HG02759 (cell line): ENCODE measurements at regions not wholly inside any gene's neighbourhood (a gene's known extent, or its start where the extent isn't known, plus 50 kb on each side); places are given as distances from the start of the nearest gene placed in this dataset.

Experiments
- ATAC-seq: cut with Tn5 transposase; IDR thresholded peaks from one replicate; pipeline ENCODE4 v1.9.1; 2021; ENCODE audit warnings: mild to moderate bottlenecking, moderate library complexity; ENCODE audit not compliant: unreplicated experiment

DNA sequence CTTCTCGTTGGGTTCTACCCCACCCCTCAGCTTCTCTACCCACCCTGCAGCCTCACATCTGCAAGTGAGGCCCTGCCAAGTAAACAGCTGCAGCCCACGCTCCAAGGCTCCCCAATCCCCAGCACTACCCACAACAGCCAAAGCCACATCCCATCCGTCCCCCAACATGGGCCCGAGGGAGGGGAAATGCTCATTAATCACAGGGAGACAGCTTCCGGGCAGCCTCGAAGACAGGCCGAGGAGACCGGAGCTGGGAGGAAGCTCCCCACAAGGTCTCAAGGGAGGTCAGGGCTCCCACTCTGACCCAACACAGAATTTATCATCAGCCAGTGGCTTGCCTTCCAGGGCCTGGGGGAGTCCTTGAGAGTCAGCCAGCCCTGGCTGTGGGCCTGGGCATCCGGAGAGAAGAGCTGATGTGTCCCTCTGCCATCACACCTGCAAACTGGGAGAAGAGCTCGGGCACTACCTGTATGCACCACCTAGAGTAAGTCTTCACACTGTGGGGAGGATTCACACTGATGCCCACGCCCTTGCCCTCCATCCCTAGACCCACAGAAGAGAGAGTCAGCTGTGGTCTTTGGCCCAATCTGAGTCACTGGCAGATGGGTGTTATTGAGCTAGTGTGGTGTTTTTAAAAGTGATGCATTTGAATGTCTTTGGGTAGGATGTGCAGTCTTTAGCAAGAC, 115.5 kb upstream of the ZMIZ1 start:
- ATAC-seq, result peak; percentile 60

DNA sequence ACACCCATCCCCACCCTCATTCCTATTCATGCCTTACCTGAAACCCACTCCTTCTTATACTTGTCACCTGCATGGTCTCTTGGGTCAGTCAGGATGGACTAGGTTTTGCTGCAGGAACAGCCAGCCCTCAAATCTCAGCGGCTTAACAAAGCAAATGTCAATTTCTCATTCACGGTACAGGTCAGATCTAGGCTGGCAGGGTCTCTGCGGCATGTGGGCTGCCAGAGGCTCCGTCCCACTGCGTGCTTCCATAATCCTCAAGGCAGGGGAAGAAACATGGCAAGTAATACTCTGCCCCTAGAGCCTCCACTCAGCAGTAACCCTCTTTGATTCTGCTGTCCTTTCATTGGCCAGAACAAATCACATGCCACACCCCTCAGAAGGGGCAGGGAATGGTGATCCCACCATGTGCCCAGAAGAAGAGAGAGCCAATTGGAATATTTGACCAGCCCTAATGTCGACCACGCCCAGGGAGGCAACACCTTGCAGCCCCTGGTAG, 114.9 kb upstream of the ZMIZ1 start:
- no peak for ATAC-seq

DNA sequence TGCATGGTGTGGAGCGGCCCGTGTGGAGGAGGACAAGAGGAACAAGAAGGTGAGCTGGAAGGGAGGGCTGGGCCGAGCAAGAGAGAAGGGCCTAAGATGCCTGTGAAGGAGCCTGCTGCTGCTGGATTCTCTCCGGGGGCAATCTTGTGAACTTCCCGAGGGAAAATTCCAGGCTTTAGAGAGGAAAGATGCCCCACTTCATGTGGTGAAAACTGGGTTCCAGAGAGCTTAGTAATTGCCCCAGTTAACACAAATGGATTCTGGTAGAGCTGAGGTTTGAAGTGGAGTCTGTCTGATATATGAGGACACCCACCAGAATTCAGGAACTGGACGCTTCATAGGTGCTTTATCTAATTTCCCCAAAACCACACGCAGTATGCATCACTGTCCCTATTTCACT, 114.1 kb upstream of the ZMIZ1 start:
- ATAC-seq, result no peak

DNA sequence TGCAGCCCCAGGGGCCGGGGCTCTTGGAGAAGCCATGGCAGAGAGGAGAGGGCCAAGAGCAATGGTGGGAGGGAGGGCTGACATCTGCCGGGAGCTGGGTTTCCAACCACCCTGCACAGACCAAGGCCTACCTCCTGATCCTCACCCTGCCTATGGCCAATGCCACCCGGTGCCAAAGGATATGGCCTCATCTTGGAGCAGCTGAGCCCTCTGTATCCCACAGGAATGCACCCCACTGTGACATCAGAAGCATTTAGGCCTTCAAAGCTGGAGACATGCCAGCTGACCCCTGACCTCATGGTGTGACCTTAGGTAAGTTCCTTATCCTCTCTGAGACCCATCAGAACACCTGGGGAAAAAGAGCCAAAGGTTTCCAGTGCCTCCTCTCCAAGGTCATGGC, 113.6 kb upstream of the ZMIZ1 start:
- no peak for ATAC-seq

DNA sequence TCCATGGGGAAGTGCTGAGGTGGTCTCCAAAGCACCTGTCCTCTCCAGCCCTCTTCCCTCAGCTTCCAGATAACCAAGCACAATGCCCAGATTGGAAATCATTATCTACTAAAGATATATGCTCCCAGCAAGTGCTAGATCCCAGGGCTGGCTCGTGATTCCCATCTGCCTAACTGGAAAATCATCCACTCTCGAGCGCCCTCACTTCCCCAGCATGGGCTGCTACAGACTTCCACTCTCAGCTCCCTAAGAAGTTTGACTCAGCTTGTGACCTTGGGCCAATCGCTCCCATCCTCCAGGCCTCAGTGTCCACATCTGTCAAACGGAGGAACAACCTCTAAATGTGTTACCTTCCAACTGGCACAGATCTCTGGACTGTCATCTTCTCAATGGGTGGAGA, 112.4 kb upstream of the ZMIZ1 start:
- no peak for ATAC-seq

DNA sequence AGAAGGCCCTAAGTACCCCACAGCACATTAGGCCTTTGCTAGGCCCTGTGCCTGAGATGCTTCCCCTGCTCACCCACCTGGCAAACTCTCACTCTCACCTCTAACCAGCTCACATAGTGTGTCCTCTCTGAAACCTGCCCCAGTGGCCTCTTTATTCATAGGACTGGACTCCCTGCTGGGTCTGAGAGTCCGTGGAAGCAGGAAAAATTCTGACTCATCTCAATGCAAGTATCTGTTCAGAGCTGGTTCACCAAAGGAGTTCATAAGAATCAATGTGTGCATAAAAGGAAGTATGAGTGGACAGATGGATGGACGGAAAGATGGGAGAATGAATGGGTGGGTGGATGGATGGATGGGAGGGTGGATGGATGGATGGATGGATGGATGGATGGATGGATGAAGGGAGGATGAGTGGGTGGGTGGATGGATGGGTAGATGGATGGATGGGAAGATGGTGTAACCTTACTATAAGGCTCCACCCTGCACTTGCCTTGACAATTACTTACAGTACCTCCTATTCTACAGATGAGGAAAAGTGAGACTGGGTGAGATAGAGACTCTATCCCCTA, 111.2 kb upstream of the ZMIZ1 start:
- ATAC-seq, result no peak

DNA sequence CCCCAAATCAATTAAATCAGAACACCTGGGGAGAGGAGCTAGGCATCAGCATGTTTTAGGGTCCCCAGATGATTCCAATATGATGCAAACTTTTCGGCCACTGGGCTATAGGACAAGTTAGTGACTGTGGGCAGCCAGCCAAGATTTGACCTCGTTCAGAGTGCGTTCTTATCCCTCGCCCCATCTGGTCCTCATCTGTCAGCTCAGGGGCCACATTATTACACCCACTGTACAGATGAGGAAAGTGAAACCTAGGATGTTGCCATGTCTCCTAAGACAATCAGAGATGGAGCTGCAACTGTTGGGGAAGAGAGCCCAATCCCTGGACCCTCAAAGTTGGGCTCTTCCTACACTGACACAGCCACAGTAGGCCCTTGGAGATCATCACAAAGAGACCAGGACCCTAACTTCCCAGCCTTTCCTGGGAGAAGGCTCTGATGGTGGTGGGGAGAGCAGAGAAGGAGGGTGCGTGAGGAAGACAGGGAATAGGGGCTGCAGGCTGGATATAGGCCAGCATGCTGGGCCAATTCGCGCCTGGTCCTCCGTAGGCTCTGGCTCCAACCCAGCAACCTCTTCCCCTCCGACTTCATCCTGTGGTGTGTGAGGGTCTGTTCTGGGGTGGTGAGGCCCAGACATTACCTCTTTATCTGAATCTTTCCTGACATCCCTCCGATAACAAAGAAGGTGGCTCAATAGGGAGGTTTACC, 109.4 kb upstream of the ZMIZ1 start:
- ATAC-seq, result no peak

DNA sequence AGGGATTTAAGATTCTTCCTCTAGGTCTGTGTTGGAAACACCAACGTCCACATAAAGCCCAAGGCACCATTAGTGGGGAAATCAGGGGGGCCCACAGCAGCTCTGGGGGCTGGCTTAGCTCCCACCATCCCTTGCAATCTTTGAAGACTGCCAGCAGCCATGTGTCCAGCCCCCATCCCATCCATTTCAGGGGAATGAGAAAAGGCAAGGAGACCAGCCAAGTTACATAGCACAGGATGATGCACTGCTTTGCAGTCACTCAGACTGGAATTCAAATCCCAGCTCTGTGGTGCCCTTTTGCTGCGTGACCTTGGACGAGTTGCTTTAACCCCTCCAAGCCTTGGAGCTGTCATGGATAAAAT, 108.9 kb upstream of the ZMIZ1 start:
- ATAC-seq, result no peak

DNA sequence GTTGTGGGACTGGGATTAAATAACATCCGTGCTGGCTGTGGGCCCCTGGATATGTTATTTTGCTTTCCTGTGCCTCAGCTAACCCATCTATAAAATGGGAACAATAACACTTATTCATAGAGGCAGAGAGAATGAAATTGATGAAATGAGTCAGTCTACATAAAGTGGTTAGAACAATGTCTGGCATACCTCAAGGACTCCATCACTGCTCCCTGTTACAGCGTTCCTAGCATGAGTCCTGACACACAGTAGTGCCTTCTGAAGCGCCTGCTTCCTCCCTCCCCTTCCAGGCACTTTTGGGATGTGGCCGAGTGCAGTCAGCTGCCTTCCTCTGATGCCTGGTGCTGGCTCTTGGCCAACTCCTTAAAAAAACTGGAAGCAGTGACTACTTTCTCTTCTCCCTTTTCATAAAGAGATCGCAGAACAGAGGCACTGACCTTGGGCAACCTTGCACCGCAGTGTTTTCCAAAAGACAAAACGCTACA, 108.4 kb upstream of the ZMIZ1 start:
- ATAC-seq, result no peak

DNA sequence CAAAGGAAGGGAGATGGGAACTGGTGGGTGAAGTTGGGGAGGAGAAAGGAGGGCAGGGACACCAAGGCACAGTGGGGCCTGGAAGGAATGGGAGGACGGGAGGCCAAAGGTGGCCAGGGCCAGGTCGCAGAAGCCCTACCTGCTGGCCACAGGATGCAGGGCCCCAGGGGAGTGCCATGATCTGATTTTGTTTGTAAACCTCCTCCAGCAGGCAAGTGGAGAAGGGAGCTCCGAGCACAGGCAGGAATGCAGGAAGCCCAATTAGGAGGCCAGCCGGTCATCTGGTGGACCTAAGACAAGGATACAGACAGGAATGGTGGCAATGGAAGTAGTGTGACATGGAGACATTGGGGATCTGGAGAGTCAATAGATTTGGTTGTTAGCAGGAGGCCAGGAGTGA, 107.0 kb upstream of the ZMIZ1 start:
- no peak for ATAC-seq

DNA sequence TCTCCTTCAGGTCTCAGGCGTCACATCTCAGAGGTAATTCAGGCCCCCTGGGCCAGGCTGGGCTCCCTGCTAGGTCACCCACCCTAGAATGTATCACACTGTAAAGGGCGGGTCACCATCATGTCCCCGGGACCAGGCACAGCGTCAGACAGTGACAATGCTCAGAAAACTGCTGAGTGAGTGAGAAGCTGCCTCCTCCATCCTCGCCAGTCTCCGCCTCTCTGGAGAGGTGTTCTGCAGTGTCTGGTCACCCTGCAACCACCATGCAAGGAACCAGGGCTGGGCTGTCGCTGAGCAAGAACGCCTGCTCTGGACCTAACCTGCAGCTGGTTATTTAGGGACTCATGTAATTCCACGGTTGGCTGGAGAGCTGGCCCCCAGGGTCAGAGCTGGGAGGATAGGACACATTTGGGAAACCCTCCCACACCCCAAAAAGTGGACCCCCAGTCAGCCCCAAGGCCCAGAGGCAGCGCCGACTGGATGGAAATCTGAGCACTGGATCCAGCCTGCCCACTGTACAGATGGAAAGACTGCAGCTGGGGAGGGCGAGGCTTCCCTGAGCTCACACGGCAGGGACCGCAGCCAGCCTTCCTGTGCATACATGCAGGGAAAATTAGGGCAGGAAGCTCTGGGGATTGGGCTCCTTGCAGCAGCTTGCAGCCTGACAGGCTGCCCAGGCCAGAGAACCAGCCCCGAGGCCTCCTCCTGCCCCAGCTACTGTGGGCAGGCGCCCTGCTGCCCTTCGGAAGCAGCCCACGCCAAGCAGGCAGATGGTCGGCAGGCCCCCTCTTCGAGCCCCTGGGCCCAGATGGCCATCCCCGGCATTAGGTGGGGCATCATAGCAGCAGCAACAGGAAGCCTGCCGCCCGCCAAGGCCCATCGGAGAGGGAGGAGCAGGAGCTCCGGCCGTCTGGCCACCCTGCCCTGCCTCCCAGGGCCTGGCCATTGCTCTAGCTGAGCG, 105.4 kb upstream of the ZMIZ1 start:
- no peak for ATAC-seq

DNA sequence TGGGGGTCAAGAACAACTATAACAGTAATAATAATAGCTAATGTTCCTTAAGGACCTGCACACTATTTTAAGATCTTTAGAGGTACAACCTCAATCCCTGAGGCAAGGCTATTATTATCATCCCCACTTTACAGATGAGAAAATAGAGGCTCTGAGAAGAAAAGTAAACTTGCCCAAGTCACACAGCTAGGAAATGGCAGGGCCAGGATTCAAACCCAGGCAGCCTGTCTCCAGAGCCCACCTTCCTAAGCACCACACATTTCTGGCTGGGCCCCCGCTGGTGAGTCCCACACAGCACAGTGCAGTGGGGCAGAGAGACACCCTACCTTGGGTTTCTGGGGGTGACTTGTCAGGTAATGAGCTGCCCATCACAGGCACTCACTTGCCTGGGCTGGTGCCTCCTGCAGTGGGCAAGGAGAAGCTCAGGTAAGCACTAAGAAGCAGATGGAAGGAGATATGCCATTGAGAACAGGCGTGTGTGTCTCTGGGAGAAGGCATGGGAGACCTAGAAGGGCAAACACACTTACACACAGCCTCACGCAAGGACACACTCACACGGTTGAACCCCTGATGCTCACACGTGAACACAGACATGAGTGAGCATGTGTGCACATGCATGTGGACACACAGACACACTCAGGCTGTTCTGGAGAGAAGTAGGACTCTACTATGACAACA, 104.4 kb upstream of the ZMIZ1 start:
- ATAC-seq, result no peak

DNA sequence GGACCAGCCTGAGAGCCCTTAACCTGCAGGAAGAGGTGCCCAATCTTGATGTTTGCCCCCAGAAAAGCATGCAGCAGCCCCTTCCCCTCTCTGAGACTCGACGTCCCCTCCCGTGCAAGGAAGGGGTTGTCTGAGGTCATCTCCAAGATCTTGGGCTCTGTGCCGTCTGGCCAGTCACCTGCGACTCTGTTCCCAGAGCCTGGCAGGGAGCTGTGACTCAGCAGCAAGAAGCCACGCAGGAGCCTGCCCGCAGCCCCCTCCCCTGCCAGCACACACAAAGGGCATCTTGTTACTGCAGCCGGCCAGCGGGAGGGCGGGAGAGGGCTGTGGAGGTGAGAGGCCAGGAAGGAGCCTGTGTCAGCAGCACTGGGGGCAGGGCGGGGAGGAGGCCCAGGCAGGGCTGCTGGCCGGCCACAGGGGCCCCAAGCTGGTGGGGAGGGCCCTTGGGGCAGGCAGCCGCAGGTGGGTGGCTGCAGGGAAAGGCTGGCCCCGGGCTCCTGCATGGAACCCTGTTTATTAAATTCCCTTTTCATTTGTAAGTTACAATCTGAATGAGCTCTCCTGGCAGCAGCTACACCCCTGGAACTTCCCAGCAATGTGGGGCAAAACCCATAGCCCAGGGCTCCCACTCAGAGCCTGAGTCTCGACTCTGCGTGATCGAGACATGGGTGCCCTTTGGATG, 103.7 kb upstream of the ZMIZ1 start:
- no peak for ATAC-seq

DNA sequence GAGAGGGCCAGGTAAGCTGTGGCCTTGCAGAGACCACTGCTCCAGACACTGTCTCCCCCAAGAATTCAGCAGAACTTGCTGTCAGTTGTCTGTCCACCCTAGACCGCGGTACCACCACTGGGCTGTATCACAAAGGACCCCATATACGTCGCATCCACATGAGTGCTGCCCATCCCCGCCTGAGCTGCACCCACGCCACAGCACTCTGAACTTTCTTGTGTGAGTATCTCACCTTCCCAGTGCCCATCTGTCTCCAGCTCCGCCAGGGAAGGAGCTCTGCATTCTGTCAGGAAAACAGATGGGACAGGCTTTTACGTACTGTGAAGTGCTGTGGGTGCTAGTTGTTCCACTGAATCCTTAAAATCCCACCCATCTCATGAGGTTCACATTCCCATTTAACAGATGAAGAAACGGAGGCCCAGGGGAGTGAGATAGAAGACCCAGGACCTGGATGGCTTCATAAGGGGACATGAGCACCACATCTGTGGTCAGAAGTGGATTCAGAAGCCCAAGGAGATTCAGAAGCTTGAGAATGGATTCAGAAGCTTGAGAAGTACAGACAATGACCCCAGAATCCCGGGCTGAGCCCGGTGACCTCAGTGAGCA, 102.5 kb upstream of the ZMIZ1 start:
- ATAC-seq, result no peak

DNA sequence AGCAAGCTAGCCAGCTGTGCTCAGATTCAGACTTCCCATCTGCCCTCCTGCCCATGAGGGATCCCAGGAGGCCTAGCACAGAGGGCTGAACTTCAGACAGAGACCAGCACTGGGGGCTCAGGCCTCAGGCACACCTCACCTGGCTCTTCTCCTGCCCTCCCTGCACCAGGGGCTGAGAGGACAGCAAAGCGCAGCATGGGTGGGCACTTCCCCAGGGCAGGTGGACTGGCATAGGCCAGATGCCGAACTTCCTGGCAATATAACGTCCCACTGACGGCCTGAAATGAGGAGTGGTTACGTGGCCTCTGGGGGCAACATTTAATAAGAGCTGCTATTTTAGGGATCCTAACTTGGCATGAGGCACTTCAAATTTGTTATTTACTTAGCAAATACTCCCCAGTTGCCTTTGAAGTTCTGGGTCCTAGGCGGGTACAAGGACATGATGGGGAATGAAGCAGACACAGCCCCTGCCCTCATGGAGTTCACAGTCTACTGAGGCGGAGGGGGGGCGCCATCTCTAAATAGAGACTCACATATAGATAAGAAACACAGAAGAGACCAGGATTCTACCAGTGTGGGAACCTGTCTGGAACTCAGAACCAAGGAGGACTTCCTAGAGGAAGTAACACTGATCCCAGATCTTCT, 101.8 kb upstream of the ZMIZ1 start:
- no peak for ATAC-seq

DNA sequence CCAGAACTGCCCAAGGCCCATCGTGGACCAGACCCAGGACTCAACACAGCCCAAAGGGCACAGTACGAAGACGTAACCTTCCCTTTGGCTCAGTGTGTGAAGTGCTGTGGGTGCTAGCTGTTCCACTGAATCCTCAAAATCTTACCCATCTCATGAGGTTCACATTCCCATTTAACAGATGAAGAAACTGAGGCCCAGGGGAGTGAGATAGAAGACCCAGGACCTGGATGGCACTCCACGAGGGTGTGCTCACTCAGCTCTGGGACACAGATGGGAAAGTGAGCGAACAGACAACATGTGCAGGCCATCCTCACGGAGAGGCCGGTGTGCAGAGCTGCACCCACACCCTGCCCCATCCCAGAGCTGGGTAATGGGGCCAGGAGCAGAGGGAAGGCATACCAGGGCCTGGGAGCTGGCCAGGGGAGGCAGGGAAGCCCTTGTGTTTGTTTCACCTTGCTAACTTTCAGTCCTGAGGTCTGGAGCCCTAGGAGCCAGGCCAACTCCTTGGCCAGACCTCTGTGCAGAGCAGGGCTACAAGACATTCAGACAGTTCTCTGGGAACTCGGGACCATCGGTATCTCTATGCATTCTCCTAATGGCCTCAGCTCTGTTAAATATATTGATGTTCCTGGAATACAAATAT, 100.3 kb upstream of the ZMIZ1 start:
- ATAC-seq, result no peak

DNA sequence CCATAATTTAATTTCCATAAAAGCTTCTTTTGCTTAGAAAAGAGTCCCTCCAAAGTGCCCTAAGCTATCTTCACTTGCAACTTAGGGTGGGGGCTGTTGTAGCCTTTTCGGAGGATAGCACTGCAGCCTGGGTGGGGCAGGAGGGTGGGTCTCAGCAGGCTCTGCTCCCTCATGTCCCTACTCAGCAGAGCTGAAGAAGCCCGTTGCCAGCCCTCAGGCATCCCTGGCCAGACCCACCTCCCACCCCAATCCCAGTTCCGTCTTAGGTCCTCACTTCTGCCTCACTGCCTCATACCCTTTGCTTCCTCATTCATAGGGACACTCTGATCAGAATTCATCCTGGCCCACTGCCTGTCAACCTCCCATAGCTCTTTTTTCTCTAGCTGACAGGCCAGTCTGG, 99.8 kb upstream of the ZMIZ1 start:
- ATAC-seq, result no peak

DNA sequence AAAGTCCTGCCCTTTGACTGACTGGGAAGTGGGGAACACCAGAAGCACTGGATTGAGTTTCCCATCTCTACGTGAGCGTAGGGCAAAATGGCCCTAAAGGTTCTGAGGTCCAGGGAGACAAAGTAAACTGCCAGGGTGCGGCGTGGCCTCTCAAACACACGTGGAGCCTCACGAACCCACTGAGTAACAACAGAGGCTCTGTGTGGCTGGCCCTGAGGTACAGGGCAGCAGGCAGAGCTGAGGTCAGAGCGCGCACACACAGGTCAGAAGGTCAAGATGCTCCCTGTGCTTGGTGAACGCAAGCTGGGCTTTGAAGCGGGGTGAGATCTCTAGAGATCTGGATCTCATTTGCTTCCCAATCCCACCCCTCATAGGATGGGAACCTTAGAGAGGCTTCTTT, 99.0 kb upstream of the ZMIZ1 start:
- no peak for ATAC-seq

DNA sequence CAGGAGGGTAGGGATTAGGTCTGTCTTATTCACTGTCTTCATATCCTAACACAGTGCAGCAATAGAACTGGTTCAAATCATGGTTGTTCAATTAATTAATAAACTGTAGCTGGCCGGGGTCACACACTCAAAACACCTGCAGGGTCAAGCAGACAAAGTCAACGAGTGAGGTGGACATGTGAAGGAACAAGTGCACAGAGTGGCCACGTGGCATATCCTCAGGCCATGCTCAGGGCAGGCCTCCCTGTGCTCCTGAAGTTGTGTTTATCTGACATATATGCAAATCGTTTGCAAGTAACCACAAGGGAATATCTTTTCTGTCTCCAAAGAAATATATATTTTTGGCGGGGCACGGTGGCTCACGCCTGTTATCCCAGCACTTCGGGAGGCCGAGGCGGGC, 98.5 kb upstream of the ZMIZ1 start:
- no peak for ATAC-seq
